GM21717 (cell line): ENCODE measurements at regions not wholly inside any gene's neighbourhood (a gene's known extent, or its start where the extent isn't known, plus 50 kb on each side); places are given as distances from the start of the nearest gene placed in this dataset.

Source experiments
- ATAC-seq: cut with Tn5 transposase; IDR thresholded peaks from one replicate; pipeline ENCODE4 v1.9.1; 2021; ENCODE audit warnings: mild to moderate bottlenecking, moderate library complexity; ENCODE audit not compliant: unreplicated experiment

DNA sequence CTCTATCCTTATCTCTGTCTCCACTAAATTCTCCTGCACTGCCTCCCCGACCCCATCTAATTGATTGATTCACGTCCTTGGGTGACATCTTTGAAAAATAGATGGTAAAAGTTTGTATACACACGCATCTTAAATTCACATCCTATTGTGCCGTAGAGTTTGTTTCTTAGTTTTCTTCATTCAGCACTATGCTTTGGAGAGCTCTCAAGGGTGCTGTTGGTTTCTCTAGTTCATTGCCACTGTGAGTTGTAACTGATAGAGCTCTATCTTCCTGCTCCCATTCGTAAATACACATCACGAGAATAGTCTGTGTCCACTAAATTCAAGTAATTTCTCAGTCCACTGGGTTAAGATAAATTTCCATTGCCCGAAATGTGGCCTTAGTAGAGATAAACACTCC, 1537.4 kb downstream of the AACS start:
- no peak for ATAC-seq

- no peak for ATAC-seq
Measured at GRCh38 chr12:126607157-126607556, 1541.9 kb downstream of the AACS start.

DNA sequence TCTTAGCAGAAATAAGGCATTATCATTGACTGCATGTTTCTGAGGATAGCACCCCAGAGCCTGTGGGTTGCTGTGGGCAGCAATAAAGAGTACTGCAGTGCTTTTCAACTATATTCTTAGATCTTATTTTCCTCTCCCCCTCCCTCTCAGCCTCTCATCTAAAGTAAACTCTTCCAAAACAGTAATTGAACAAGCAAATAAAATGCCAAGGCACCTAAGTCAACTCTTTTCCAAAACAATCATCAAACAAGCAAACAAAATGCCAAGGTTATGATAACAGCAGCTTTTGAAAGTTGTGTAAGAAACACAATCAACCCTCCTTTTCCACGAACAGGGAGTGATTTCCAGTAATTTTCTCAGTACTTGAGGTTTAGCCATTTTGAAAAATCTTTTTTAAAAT, 1542.6 kb downstream of the AACS start:
- no peak for ATAC-seq

DNA sequence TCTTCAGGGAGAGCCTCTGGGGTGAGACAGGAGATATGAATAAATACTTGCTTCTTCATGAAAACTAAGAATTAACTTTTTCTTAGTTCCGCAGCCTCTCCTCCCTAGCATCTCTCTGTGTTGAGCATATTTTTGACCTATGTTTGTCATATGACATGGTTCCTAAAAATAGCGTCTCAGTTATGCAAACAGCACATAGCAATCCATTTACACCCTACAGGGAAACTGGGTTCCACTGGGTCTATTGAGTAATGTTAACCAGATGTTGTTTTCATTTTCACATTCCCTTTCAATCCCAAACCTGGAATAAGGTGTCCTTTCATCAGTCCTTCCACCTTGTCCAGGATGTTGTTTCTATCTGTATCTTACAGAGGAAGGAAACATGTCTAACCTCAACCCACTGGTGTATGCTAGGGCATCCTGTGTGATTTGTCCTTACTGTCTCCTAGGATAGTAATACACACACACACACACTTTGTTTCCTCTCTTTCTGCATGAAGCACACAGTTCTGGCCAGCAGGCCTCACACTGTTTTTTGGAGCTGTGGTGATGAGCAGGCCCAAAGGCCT, 1543.5 kb downstream of the AACS start:
- no peak for ATAC-seq

DNA sequence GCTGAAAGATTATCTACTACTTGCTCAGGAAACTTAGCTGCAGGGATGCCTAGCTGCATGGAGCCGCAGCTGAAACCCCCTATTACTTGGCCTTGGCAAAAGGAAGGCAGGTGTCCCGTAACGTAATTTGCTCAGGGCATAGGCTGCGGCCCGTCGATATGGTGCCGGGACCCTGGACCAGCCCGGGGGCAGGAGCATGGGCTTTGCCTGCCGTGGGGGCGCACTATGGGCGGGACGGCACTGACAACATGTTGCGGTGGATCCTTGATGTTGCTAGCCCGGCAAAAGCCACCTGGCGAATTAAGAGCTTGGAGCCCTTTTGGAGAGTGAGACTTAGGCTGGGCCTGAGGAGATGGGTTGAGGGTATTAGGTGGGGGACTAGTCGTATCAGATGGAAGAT, 1551.2 kb downstream of the AACS start:
- no peak for ATAC-seq

DNA sequence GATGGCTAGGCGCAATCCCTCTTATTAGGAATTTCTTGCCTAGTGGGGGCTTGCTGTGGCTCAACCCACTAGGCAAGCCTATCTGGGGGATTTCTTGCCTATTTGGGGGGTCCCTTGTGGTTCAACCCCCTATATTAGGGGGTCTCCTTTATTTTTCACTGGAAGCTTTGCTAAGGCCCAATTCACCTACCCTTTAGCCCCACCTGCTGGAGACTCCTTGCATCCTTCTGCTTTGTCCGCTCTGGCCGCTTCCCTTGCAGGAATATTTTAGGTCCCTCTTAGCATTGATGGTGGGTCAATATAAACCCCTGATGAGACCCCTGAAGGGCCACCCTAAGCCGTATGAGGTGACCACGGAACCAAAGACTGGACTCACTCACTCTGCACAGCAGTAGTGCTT, 1552.1 kb downstream of the AACS start:
- no peak for ATAC-seq

- no peak for ATAC-seq
Measured at GRCh38 chr12:126627596-126627995, 1562.4 kb downstream of the AACS start.

DNA sequence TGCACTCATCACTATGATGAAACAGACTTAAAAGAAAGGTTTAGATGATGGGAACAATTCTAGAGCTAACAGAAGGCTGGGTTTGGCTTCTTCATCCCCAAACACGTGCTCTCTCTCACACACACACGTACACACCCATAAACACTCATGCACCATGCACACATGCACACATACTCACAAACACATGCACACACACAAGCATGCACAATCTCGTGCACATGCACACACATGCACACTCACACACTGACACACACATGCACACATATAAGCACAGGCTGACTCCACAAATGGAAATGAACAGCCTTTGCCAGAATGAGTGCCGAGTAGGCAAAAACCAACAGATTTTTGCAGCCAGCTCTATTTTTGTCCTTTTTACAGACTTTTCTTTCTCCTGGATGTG, 1571.6 kb downstream of the AACS start:
- ATAC-seq = no peak

GRCh38 chr12:126644236-126645020, 1579.2 kb downstream of the AACS start:
- ATAC-seq = no peak

DNA sequence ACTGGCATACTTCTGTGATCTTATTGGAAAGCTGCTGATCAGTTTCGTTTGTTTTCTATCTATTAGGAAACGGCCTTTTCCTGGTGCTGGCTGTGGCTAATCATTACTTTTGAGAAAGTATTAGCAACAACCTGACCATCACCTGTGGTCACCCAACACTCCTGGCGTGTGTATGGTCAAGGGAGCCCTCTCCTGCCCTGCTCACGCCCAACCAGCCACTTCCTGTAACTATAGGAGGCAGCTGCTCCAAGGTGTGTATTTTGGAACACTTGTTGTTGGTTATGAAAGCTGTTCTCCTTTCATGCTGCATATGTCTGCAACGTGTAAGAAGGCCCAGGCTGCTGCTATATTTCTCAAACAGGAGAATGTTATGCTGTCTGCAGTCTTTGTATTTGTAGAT, 1582.8 kb downstream of the AACS start:
- no peak for ATAC-seq

DNA sequence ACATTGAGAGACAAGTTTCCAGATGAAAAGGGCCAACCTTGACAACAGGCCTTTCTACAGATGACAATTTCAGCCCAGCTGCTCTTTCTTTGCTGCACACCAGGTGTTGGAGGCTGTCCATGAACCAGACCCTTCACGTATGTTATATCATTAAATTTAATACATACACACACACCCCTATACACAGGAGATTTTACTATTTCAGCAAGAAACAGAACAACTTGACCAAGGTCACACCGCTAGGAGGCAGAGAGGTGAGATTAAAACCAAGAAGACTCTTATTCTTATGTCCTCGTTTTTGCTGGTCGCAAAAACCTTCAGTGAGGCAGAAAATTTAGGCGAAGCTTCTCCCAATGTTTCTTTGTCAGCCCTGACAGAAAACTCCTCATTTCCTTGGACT, 1585.9 kb downstream of the AACS start:
- ATAC-seq = no peak

DNA sequence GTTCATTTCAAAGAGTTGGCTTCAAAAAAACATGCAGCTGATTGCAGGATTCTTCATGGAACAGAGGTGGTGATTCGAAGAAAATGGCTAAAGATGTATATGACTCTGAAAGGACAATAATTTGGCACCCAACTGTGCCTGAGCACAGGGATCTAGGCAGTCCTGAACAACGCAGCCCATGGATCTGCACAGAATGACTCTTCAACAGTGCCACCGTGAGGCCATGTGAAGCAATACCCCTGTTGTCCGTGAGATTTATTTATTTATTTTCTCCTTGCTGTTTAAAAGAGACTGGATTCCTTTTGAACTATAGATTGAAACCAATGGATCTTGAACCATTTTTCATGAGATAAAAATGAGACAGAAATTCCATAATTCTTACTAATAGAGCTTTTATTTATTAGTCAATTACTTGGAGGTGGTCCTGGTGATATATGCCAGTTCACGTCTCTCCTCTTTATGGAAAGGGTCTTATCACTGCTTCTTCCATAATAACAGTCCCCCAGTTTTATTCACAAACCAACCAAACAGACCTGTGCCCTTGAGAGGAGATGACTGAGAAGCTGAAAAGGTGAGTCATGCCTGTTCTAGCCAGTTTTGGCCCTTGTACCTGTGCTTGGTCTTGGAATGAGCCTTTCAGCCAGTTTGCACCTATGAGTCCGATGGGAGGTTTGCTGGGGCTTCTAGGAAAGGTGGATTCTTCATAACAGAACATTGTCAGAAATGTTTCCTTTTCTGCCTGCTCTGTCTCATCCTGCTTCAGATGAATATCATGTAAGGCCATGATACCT, 1598.3 kb downstream of the AACS start:
- ATAC-seq = no peak

GRCh38 chr12:126667339-126667738, 1599.6 kb upstream of the TMEM132C start:
- no peak for ATAC-seq

GRCh38 chr12:126668538-126668937, 1598.4 kb upstream of the TMEM132C start:
- ATAC-seq = no peak

GRCh38 chr12:126668961-126669360, 1598.0 kb upstream of the TMEM132C start:
- ATAC-seq = no peak

GRCh38 chr12:126676434-126676833, 1590.5 kb upstream of the TMEM132C start:
- ATAC-seq = no peak

DNA sequence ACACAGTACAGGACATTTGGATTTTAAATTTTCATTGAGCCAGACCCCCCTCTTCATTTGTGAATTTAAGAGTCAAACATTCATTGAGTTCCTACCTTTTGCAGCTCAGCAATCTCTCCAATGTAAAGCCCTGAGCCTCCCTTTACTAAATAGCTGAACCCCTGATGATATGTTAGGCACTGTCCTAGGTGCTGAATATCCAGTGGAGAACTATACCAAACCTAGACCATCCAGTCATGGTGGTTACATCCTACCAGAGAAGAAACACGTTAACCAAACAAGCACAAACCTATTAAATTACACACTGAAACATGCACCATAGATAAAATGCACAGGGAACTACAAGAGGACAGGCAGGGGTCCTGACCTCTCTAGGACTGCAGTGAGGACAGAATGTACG, 1585.3 kb upstream of the TMEM132C start:
- ATAC-seq = no peak

GRCh38 chr12:126684703-126685102, 1582.3 kb upstream of the TMEM132C start:
- no peak for ATAC-seq

GRCh38 chr12:126685636-126686035, 1581.3 kb upstream of the TMEM132C start:
- no peak for ATAC-seq

DNA sequence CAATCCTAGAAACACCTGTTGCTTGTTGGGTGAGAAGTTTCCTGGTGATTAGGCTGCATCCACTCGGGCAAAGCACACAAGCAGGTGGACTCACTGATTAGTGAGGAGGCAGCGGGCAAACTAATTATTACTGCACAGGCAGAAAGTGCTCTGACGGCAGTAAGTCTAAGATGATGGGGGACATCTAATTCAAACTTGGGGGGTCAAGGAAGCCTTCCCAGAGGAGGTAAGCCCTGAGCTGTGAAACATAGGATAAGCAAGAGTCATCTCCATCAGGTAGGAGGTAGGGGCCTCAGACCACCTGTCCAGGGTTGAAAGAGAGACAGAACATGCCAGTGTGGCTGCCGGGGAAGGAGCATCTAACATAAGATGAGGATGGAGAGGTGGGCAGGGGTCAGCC, 1578.4 kb upstream of the TMEM132C start:
- ATAC-seq = no peak

DNA sequence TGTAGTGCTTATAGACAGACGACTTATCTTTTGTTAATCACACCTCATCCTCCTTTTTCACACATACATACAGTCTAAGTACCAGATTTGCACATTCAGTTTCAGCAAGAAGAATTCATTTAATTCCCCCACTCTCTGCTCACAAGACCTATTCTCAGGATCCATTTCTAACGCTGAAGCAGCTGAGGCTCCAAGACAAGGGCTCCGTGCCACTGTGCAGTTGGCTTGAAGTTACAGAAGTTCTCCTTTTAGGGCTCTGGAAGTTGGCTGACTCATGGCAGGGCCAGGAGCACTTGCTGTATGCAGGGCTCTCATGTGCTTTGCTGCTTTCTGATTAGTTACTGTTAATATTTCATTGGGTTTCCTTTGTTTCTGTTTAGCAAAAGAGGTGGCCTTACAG, 1566.9 kb upstream of the TMEM132C start:
- ATAC-seq = no peak

DNA sequence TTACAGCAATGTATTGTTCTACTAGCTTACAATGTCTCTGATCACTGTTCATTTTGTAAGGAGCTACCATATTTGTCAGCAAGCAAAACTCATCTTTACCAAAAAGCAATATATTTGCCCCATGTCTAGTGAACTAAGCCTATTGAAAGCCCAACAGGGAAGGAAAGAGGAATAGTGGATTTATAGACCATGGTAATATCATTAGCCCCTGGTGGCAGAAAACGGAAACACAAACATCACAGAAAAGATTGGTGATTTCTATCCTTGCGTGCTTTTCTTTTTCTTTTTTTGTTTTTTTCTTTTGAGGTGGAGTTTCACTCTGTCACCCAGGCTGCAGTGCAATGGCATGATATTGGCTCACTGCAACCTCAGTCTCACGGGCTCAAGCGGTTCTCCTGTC, 1562.4 kb upstream of the TMEM132C start:
- no peak for ATAC-seq
